ENCODE measurements at regions not wholly inside any gene's neighbourhood (a gene's known extent, or its start where the extent isn't known, plus 50 kb on each side); places are given as distances from the start of the nearest gene placed in this dataset.

DNA sequence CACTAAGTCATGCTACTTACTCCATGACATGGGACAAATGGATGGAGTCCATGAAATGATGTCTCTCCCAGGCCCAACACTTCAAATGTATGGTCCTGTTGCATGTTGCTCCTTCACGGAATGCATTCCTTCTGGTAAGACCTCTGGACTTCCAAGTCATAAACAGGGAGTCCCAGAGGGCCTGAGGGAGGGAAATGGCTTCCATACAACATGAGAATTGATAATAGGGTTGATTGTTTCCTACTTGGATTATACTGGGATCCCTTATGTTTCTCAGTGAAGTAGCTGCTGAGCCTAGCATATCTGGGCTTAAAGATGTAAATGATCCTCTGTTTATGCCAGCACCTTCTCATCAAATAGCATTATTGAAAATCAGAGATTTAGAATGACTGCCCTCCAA lies 104.2 kb upstream of the MAGI3 start:
- DNase-seq (ENCODE audit: low read depth): no peak
- TF ChIP-seq, protein P1, sequence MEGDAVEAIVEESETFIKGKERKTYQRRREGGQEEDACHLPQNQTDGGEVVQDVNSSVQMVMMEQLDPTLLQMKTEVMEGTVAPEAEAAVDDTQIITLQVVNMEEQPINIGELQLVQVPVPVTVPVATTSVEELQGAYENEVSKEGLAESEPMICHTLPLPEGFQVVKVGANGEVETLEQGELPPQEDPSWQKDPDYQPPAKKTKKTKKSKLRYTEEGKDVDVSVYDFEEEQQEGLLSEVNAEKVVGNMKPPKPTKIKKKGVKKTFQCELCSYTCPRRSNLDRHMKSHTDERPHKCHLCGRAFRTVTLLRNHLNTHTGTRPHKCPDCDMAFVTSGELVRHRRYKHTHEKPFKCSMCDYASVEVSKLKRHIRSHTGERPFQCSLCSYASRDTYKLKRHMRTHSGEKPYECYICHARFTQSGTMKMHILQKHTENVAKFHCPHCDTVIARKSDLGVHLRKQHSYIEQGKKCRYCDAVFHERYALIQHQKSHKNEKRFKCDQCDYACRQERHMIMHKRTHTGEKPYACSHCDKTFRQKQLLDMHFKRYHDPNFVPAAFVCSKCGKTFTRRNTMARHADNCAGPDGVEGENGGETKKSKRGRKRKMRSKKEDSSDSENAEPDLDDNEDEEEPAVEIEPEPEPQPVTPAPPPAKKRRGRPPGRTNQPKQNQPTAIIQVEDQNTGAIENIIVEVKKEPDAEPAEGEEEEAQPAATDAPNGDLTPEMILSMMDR (IDR thresholded peaks at IDR 0.05; ENCODE audit: low read length, missing control alignments): no peak
- no peak overlapping the region for H3K4me3 ChIP-seq (replicated peaks; ENCODE audit: low read depth, low read length)

- DNase-seq (ENCODE audit: low read depth): no peak
- TF ChIP-seq, protein P1 (IDR thresholded peaks at IDR 0.05; ENCODE audit: low read length, missing control alignments): no peak
- H3K4me3 ChIP-seq (replicated peaks; ENCODE audit: low read depth, low read length): no peak overlapping the region
Observed at GRCh38 chr1:113291777-113292602, 98.3 kb upstream of the MAGI3 start.

GRCh38 chr1:113292603-113293255 lies 97.6 kb upstream of the MAGI3 start:
- H3K4me3 ChIP-seq (replicated peaks; ENCODE audit: low read depth, low read length): no peak overlapping the region
- TF ChIP-seq, protein P1 (IDR thresholded peaks at IDR 0.05; ENCODE audit: low read length, missing control alignments): no peak
- DNase-seq (ENCODE audit: low read depth): no peak

- H3K4me3 ChIP-seq (replicated peaks; ENCODE audit: low read depth, low read length): no peak overlapping the region
- DNase-seq (ENCODE audit: low read depth): no peak
- TF ChIP-seq, protein P1 (IDR thresholded peaks at IDR 0.05; ENCODE audit: low read length, missing control alignments): no peak
Observed at GRCh38 chr1:113293256-113293626, 97.1 kb upstream of the MAGI3 start.

- TF ChIP-seq, protein P1 (IDR thresholded peaks at IDR 0.05; ENCODE audit: low read length, missing control alignments): no peak
- no peak overlapping the region for H3K4me3 ChIP-seq (replicated peaks; ENCODE audit: low read depth, low read length)
- DNase-seq (ENCODE audit: low read depth): no peak
Observed at GRCh38 chr1:113297749-113298148, 92.6 kb upstream of the MAGI3 start.

GRCh38 chr1:113298941-113299340 lies 91.4 kb upstream of the MAGI3 start:
- no peak for DNase-seq (ENCODE audit: low read depth)
- no peak overlapping the region for H3K4me3 ChIP-seq (replicated peaks; ENCODE audit: low read depth, low read length)
- TF ChIP-seq, protein P1 (IDR thresholded peaks at IDR 0.05; ENCODE audit: low read length, missing control alignments): no peak
